HG03097 (cell line): ENCODE measurements at regions not wholly inside any gene's neighbourhood (a gene's known extent, or its start where the extent isn't known, plus 50 kb on each side); places are given as distances from the start of the nearest gene placed in this dataset.

Source experiments
- ATAC-seq: cut with Tn5 transposase; IDR thresholded peaks from one replicate; pipeline ENCODE4 v1.9.1; 2021; ENCODE audit not compliant: unreplicated experiment, low FRiP score

GRCh38 chr11:116111546-116111945 lies 607.3 kb upstream of the CADM1 start:
- ATAC-seq: no peak

GRCh38 chr11:116110802-116111201 lies 606.6 kb upstream of the CADM1 start:
- ATAC-seq: no peak

- ATAC-seq: no peak
Observed at GRCh38 chr11:116110356-116110755, 606.1 kb upstream of the CADM1 start.

GRCh38 chr11:116109228-116109627 lies 605.0 kb upstream of the CADM1 start:
- no peak for ATAC-seq

GRCh38 chr11:116108161-116108560 lies 603.9 kb upstream of the CADM1 start:
- no peak for ATAC-seq

- no peak for ATAC-seq
Observed at GRCh38 chr11:116107229-116107628, 603.0 kb upstream of the CADM1 start.

GRCh38 chr11:116104498-116105174 lies 600.4 kb upstream of the CADM1 start:
- ATAC-seq: no peak

GRCh38 chr11:116101902-116102301 lies 597.7 kb upstream of the CADM1 start:
- ATAC-seq: no peak

GRCh38 chr11:116100016-116100415 lies 595.8 kb upstream of the CADM1 start:
- ATAC-seq: no peak

- ATAC-seq: no peak
Observed at GRCh38 chr11:116099541-116099940, 595.3 kb upstream of the CADM1 start.

GRCh38 chr11:116096272-116096995 lies 592.2 kb upstream of the CADM1 start:
- no peak for ATAC-seq

- ATAC-seq: no peak
Observed at GRCh38 chr11:116093481-116094270, 589.5 kb upstream of the CADM1 start.

- ATAC-seq: no peak
Observed at GRCh38 chr11:116093065-116093464, 588.9 kb upstream of the CADM1 start.

GRCh38 chr11:116086426-116086825 lies 582.2 kb upstream of the CADM1 start:
- ATAC-seq: no peak

- ATAC-seq: no peak
Observed at GRCh38 chr11:116085031-116085635, 580.9 kb upstream of the CADM1 start.

- ATAC-seq: no peak
Observed at GRCh38 chr11:116084511-116084910, 580.3 kb upstream of the CADM1 start.

- no peak for ATAC-seq
Observed at GRCh38 chr11:116082256-116082655, 578.0 kb upstream of the CADM1 start.

- no peak for ATAC-seq
Observed at GRCh38 chr11:116079580-116079979, 575.4 kb upstream of the CADM1 start.

- ATAC-seq: no peak
Observed at GRCh38 chr11:116078101-116078591, 573.9 kb upstream of the CADM1 start.

- no peak for ATAC-seq
Observed at GRCh38 chr11:116077092-116077491, 572.9 kb upstream of the CADM1 start.
